ENCODE measurements at regions not wholly inside any gene's neighbourhood (a gene's known extent, or its start where the extent isn't known, plus 50 kb on each side); places are given as distances from the start of the nearest gene placed in this dataset.

DNA sequence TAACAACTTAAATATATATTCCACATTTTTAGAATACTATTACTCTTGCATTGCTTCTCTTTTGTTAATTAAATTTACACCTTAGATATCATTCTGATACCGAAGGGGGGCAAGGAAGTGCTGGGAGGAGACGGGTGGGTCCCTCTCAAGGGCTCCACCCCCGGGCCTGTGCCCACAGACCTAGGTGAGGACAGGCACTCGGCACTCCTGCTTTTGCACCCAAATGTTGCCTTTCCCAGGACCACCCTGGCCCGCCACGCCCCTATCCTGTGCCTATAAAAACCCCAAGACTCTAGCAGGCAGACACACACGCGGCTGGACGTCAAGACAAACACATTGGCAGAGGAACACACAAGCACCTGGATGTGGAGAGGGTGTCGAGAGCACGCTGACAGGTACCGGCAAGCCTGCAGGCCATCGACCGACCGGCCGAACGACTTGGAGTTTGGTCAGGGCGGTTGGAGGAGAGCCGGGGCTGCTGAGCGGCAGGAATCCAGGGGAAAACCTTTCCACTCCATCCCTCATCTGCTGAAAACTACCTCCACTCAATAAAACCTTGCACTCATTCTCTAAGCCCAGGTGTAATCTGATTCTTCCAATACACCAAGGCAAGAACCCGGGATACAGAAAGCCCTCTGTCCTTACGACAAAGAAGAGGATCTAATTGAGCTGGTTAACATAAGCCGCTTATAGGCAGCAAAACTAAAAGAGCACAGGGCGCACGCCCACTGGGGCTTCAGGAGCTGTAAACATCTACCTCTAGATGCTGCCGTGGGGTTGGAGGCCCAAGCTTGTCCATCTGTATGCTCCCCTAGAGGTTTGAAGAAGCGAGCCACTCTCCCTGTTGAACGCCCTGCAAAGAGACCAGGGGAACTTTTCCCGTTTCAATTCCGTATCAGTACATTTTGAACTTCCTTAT lies 197.4 kb upstream of the PRSS16 start:
- TF ChIP-seq, protein P1, sequence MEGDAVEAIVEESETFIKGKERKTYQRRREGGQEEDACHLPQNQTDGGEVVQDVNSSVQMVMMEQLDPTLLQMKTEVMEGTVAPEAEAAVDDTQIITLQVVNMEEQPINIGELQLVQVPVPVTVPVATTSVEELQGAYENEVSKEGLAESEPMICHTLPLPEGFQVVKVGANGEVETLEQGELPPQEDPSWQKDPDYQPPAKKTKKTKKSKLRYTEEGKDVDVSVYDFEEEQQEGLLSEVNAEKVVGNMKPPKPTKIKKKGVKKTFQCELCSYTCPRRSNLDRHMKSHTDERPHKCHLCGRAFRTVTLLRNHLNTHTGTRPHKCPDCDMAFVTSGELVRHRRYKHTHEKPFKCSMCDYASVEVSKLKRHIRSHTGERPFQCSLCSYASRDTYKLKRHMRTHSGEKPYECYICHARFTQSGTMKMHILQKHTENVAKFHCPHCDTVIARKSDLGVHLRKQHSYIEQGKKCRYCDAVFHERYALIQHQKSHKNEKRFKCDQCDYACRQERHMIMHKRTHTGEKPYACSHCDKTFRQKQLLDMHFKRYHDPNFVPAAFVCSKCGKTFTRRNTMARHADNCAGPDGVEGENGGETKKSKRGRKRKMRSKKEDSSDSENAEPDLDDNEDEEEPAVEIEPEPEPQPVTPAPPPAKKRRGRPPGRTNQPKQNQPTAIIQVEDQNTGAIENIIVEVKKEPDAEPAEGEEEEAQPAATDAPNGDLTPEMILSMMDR (IDR thresholded peaks at IDR 0.05): no peak
- no peak for TF ChIP-seq POLR2A (IDR thresholded peaks at IDR 0.05)

Measured in adrenal gland (tissue), 5 donors.